Trophoblast cell (in vitro differentiated cells and primary cell): ENCODE measurements at regions not wholly inside any gene's neighbourhood (a gene's known extent, or its start where the extent isn't known, plus 50 kb on each side); places are given as distances from the start of the nearest gene placed in this dataset.

ENCODE experiments used
- DNase-seq, 2 donors: peaks; one replicate each; pipeline ENCODE4 v3.0.0-alpha.2; 2016
- H2AFZ ChIP-seq: 2 replicates; pipeline ENCODE4 v1.6.1; 2013; ENCODE audit warnings: low read length, moderate library complexity, mild to moderate bottlenecking; ENCODE audit not compliant: insufficient read depth, poor library complexity
- H2AK5ac ChIP-seq: 2 replicates; pipeline ENCODE4 v1.6.1; 2013; ENCODE audit warnings: mild to moderate bottlenecking, low read length
- H2BK120ac ChIP-seq: 2 replicates; pipeline ENCODE4 v1.6.1; 2013; ENCODE audit warnings: low read length, mild to moderate bottlenecking, moderate library complexity; ENCODE audit not compliant: insufficient read depth, poor library complexity
- H2BK12ac ChIP-seq: 2 replicates; pipeline ENCODE4 v1.6.1; 2013; ENCODE audit warnings: mild to moderate bottlenecking, low read length, moderate library complexity
- H2BK5ac ChIP-seq: 2 replicates; pipeline ENCODE4 v1.6.1; 2013; ENCODE audit warnings: low read length, low read depth, moderate library complexity, mild to moderate bottlenecking; ENCODE audit not compliant: poor library complexity
- H3K14ac ChIP-seq: 2 replicates; pipeline ENCODE4 v1.6.1; 2013; ENCODE audit warnings: mild to moderate bottlenecking, low read length
- H3K18ac ChIP-seq: 2 replicates; pipeline ENCODE4 v1.6.1; 2013; ENCODE audit warnings: mild to moderate bottlenecking, low read length
- H3K23ac ChIP-seq: 2 replicates; pipeline ENCODE4 v1.6.1; 2013; ENCODE audit warnings: low read length
- H3K27ac ChIP-seq: 2 replicates; pipeline ENCODE4 v1.5.1; 2013; ENCODE audit warnings: low read depth, mild to moderate bottlenecking, inconsistent platforms, low read length, moderate library complexity
- H3K27me3 ChIP-seq: 2 replicates; pipeline ENCODE4 v1.6.1; 2013; ENCODE audit warnings: inconsistent platforms, mild to moderate bottlenecking, low read length, moderate library complexity; ENCODE audit not compliant: insufficient read depth
- H3K36me3 ChIP-seq, 2 experiments: 1 replicate in 1 of 2; 2 replicates in 1 of 2; pipeline ENCODE4 v1.6.1; 2013; ENCODE audit warnings: low read length in 2 of 2, mild to moderate bottlenecking in 2 of 2, moderate library complexity in 1 of 2; ENCODE audit not compliant: insufficient read depth in 2 of 2, control insufficient read depth in 1 of 2
- H3K4ac ChIP-seq: 2 replicates; pipeline ENCODE4 v1.6.1; 2013; ENCODE audit warnings: low read depth, mild to moderate bottlenecking, low read length, moderate library complexity
- H3K4me1 ChIP-seq, 2 experiments: 1 replicate in 1 of 2; 2 replicates in 1 of 2; pipeline ENCODE4 v1.6.1; 2013; ENCODE audit warnings: low read length in 2 of 2, mild to moderate bottlenecking in 2 of 2, moderate library complexity in 1 of 2; ENCODE audit not compliant: insufficient read depth in 2 of 2, control insufficient read depth in 1 of 2
- H3K4me2 ChIP-seq: 2 replicates; pipeline ENCODE4 v1.6.1; 2013; ENCODE audit warnings: inconsistent platforms, mild to moderate bottlenecking, low read length, moderate library complexity
- H3K4me3 ChIP-seq: 2 replicates; pipeline ENCODE4 v1.5.1; 2013; ENCODE audit warnings: mild to moderate bottlenecking, low read depth, low read length, inconsistent platforms
- H3K79me1 ChIP-seq: one replicate; pipeline ENCODE4 v1.6.1; 2013; ENCODE audit warnings: low read length
- H3K79me2 ChIP-seq: 2 replicates; pipeline ENCODE4 v1.6.1; 2013; ENCODE audit warnings: low read length, mild to moderate bottlenecking; ENCODE audit not compliant: control insufficient read depth, insufficient read depth, poor library complexity
- H3K9ac ChIP-seq: 2 replicates; pipeline ENCODE4 v1.6.1; 2013; ENCODE audit warnings: mild to moderate bottlenecking, low read length
- H3K9me3 ChIP-seq: 2 replicates; pipeline ENCODE4 v1.6.1; 2013; ENCODE audit warnings: low read depth, mild to moderate bottlenecking, control low read depth, inconsistent platforms, low read length; ENCODE audit not compliant: insufficient read depth
- H4K12ac ChIP-seq: 2 replicates; pipeline ENCODE4 v1.6.1; 2013; ENCODE audit warnings: low read depth, mild to moderate bottlenecking, low read length, moderate library complexity
- H4K8ac ChIP-seq: 2 replicates; pipeline ENCODE4 v1.6.1; 2013; ENCODE audit warnings: low read depth, mild to moderate bottlenecking, low read length, moderate library complexity
- H4K91ac ChIP-seq: one replicate; pipeline ENCODE4 v1.6.1; 2013; ENCODE audit warnings: low read depth, mild to moderate bottlenecking, low read length, moderate library complexity
- WGBS: extraction: QIAGEN DNeasy Blood & Tissue Kit; methylation state at CpG from one replicate; pipeline ENCODE4 v1.1.7; 2013; ENCODE audit warnings: missing lambda C conversion rate; ENCODE audit not compliant: insufficient read length, insufficient coverage; ENCODE audit errors: extremely low coverage; 5-methylcytosine and 5-hydroxymethylcytosine counted together

- WGBS: no CpG with 5 or more reads among the region's 9 CpGs
- H2BK12ac ChIP-seq: no peak overlapping the region
- no peak overlapping the region for H3K4me3 ChIP-seq
- no peak overlapping the region for H3K4ac ChIP-seq
- H4K91ac ChIP-seq: no peak overlapping the region
- no peak overlapping the region for H3K9ac ChIP-seq
- DNase-seq: no peak
- no peak overlapping the region for H2AK5ac ChIP-seq
- H3K79me2 ChIP-seq: no peaks in the 10 kb centered on the region
- no peak overlapping the region for H4K8ac ChIP-seq
- H2AFZ ChIP-seq: no peak overlapping the region
- no peak overlapping the region for H4K12ac ChIP-seq
- no peaks in the 10 kb centered on the region for H3K36me3 ChIP-seq
- H3K14ac ChIP-seq: no peak overlapping the region
- no peak overlapping the region for H2BK5ac ChIP-seq
- H3K4me1 ChIP-seq: no peaks in the 10 kb centered on the region
- no peak overlapping the region for H2BK120ac ChIP-seq
- no peaks in the 10 kb centered on the region for H3K27me3 ChIP-seq
- no peaks in the 10 kb centered on the region for H3K9me3 ChIP-seq
- H3K27ac ChIP-seq: no peak overlapping the region
- no peaks in the 10 kb centered on the region for H3K79me1 ChIP-seq
- H3K18ac ChIP-seq: no peak overlapping the region
- no peak overlapping the region for H3K23ac ChIP-seq
- no peak overlapping the region for H3K4me2 ChIP-seq
These were observed 157.0 kb upstream of the NEBL start for GRCh38 chr10:21053953-21054690.

- Histone ChIP-seq H4K8ac (no peak overlapping the region), H3K4ac (no peak overlapping the region), H3K36me3 (no peaks in the 10 kb centered on the region), H2BK5ac (no peak overlapping the region), H2AFZ (no peak overlapping the region), H2AK5ac (no peak overlapping the region), H3K79me2 (no peaks in the 10 kb centered on the region), H3K27ac (no peak overlapping the region), H3K79me1 (no peaks in the 10 kb centered on the region), H3K27me3 (no peaks in the 10 kb centered on the region), H3K18ac (no peak overlapping the region), H3K9me3 (no peaks in the 10 kb centered on the region), H4K91ac (no peak overlapping the region), H4K12ac (no peak overlapping the region), H3K4me1 (no peaks in the 10 kb centered on the region), H3K9ac (no peak overlapping the region), H2BK120ac (no peak overlapping the region), H3K4me3 (no peak overlapping the region), H3K4me2 (no peak overlapping the region), H3K14ac (no peak overlapping the region), H2BK12ac (no peak overlapping the region), H3K23ac (no peak overlapping the region)
- WGBS: no CpG with 5 or more reads among the region's 4 CpGs
- DNase-seq: no peak
These were observed 155.6 kb upstream of the NEBL start for GRCh38 chr10:21052709-21053104.

GRCh38 chr10:21052072-21052708 lies 155.1 kb upstream of the NEBL start:
- Histone ChIP-seq H3K79me1 (no peaks in the 10 kb centered on the region), H3K27ac (no peak overlapping the region), H2BK12ac (no peak overlapping the region), H2AFZ (no peak overlapping the region), H2BK5ac (no peak overlapping the region), H3K9me3 (no peaks in the 10 kb centered on the region), H3K27me3 (no peaks in the 10 kb centered on the region), H3K36me3 (no peaks in the 10 kb centered on the region), H3K4me1 (no peaks in the 10 kb centered on the region), H2AK5ac (no peak overlapping the region), H4K8ac (no peak overlapping the region), H3K4me2 (no peak overlapping the region), H3K14ac (no peak overlapping the region), H2BK120ac (no peak overlapping the region), H3K18ac (no peak overlapping the region), H3K4ac (no peak overlapping the region), H3K79me2 (no peaks in the 10 kb centered on the region), H3K23ac (no peak overlapping the region), H3K4me3 (no peak overlapping the region), H4K12ac (no peak overlapping the region), H4K91ac (no peak overlapping the region), H3K9ac (no peak overlapping the region)
- DNase-seq: no peak
- no CpG with 5 or more reads among the region's 5 CpGs for WGBS

- H3K79me1 ChIP-seq: no peaks in the 10 kb centered on the region
- no peak overlapping the region for H4K91ac ChIP-seq
- H3K27me3 ChIP-seq: no peaks in the 10 kb centered on the region
- H3K4me1 ChIP-seq: no peaks in the 10 kb centered on the region
- H3K36me3 ChIP-seq: no peaks in the 10 kb centered on the region
- no peak overlapping the region for H3K14ac ChIP-seq
- no peak overlapping the region for H2AFZ ChIP-seq
- H4K12ac ChIP-seq: no peak overlapping the region
- no peaks in the 10 kb centered on the region for H3K9me3 ChIP-seq
- H3K4me3 ChIP-seq: no peak overlapping the region
- H3K27ac ChIP-seq: no peak overlapping the region
- no peak overlapping the region for H3K4ac ChIP-seq
- H3K18ac ChIP-seq: no peak overlapping the region
- H2BK5ac ChIP-seq: no peak overlapping the region
- H3K79me2 ChIP-seq: no peaks in the 10 kb centered on the region
- H3K4me2 ChIP-seq: no peak overlapping the region
- no peak overlapping the region for H3K9ac ChIP-seq
- no CpG with 5 or more reads among the region's 3 CpGs for WGBS
- no peak overlapping the region for H2BK120ac ChIP-seq
- H3K23ac ChIP-seq: no peak overlapping the region
- no peak overlapping the region for H4K8ac ChIP-seq
- no peak overlapping the region for H2BK12ac ChIP-seq
- no peak overlapping the region for H2AK5ac ChIP-seq
- no peak for DNase-seq
These were observed 152.4 kb upstream of the NEBL start for GRCh38 chr10:21049482-21049881.
